ENCODE measurements at regions not wholly inside any gene's neighbourhood (a gene's known extent, or its start where the extent isn't known, plus 50 kb on each side); places are given as distances from the start of the nearest gene placed in this dataset.

GRCh38 chr1:10935724-10936123 lies 76.7 kb upstream of the TARDBP start:
- no peak for DNase-seq (ENCODE audit: low spot score)
- H3K27ac Mint-ChIP-seq (ENCODE audit: unreplicated experiment) = no peak overlapping the region
- H3K4me3 Mint-ChIP-seq (ENCODE audit: unreplicated experiment) = no peak overlapping the region
- H3K4me1 Mint-ChIP-seq (ENCODE audit: unreplicated experiment) = no peaks in the 10 kb centered on the region
- H3K36me3 Mint-ChIP-seq (ENCODE audit: low read depth, unreplicated experiment) = no peaks in the 10 kb centered on the region
- TF ChIP-seq, protein P1, sequence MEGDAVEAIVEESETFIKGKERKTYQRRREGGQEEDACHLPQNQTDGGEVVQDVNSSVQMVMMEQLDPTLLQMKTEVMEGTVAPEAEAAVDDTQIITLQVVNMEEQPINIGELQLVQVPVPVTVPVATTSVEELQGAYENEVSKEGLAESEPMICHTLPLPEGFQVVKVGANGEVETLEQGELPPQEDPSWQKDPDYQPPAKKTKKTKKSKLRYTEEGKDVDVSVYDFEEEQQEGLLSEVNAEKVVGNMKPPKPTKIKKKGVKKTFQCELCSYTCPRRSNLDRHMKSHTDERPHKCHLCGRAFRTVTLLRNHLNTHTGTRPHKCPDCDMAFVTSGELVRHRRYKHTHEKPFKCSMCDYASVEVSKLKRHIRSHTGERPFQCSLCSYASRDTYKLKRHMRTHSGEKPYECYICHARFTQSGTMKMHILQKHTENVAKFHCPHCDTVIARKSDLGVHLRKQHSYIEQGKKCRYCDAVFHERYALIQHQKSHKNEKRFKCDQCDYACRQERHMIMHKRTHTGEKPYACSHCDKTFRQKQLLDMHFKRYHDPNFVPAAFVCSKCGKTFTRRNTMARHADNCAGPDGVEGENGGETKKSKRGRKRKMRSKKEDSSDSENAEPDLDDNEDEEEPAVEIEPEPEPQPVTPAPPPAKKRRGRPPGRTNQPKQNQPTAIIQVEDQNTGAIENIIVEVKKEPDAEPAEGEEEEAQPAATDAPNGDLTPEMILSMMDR (IDR thresholded peaks at IDR 0.05; ENCODE audit: unreplicated experiment) = no peak
- H3K27me3 Mint-ChIP-seq (ENCODE audit: unreplicated experiment) = peaks cover 3% of the 10 kb centered on the region
- H3K9me3 Mint-ChIP-seq (ENCODE audit: unreplicated experiment) = no peaks in the 10 kb centered on the region

GRCh38 chr1:10936998-10937901 lies 75.2 kb upstream of the TARDBP start:
- TF ChIP-seq, protein P1 (IDR thresholded peaks at IDR 0.05; ENCODE audit: unreplicated experiment) = no peak
- H3K27me3 Mint-ChIP-seq (ENCODE audit: unreplicated experiment) = peaks cover 3% of the 10 kb centered on the region
- no peak overlapping the region for H3K4me3 Mint-ChIP-seq (ENCODE audit: unreplicated experiment)
- no peak overlapping the region for H3K27ac Mint-ChIP-seq (ENCODE audit: unreplicated experiment)
- no peaks in the 10 kb centered on the region for H3K4me1 Mint-ChIP-seq (ENCODE audit: unreplicated experiment)
- no peak for DNase-seq (ENCODE audit: low spot score)
- no peaks in the 10 kb centered on the region for H3K36me3 Mint-ChIP-seq (ENCODE audit: low read depth, unreplicated experiment)
- H3K9me3 Mint-ChIP-seq (ENCODE audit: unreplicated experiment) = no peaks in the 10 kb centered on the region

DNA sequence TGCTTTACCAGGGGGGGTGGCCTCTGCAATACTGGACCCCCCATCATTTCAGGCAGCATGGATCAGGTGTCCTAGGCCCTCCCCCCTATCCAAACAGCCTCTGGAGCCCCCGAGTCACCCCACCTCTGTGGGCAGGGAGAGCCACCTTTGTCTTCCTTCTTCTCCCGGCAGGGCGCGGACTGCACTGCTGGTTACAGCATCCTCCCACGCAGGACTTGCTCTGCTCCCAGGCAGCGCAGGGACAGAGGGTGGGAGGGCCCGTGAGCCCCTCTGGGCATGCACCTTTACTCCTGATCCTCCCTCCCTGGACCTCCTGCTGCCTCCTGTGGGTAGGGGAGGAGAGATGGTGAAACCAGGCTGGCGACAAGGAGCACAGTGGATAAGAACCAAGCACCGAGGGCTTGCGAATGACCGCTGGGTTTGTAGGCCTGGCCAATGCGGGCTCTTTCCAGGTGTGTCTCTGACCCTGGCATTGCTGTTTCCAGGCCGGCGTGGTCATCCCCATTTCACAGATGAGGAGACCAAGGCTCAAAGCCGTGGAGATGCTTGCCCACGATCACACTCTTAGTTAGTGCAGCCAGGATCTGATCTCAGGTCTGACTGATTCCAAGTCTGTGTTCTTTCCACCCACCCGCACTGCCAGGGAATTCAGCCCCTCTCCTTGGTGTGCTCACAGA lies 73.6 kb upstream of the TARDBP start:
- no peak for DNase-seq (ENCODE audit: low spot score)
- no peaks in the 10 kb centered on the region for H3K9me3 Mint-ChIP-seq (ENCODE audit: unreplicated experiment)
- peaks cover 3% of the 10 kb centered on the region for H3K27me3 Mint-ChIP-seq (ENCODE audit: unreplicated experiment)
- H3K4me3 Mint-ChIP-seq (ENCODE audit: unreplicated experiment) = no peak overlapping the region
- TF ChIP-seq, protein P1 (IDR thresholded peaks at IDR 0.05; ENCODE audit: unreplicated experiment) = no peak
- H3K27ac Mint-ChIP-seq (ENCODE audit: unreplicated experiment) = no peak overlapping the region
- no peaks in the 10 kb centered on the region for H3K4me1 Mint-ChIP-seq (ENCODE audit: unreplicated experiment)
- no peaks in the 10 kb centered on the region for H3K36me3 Mint-ChIP-seq (ENCODE audit: low read depth, unreplicated experiment)

DNA sequence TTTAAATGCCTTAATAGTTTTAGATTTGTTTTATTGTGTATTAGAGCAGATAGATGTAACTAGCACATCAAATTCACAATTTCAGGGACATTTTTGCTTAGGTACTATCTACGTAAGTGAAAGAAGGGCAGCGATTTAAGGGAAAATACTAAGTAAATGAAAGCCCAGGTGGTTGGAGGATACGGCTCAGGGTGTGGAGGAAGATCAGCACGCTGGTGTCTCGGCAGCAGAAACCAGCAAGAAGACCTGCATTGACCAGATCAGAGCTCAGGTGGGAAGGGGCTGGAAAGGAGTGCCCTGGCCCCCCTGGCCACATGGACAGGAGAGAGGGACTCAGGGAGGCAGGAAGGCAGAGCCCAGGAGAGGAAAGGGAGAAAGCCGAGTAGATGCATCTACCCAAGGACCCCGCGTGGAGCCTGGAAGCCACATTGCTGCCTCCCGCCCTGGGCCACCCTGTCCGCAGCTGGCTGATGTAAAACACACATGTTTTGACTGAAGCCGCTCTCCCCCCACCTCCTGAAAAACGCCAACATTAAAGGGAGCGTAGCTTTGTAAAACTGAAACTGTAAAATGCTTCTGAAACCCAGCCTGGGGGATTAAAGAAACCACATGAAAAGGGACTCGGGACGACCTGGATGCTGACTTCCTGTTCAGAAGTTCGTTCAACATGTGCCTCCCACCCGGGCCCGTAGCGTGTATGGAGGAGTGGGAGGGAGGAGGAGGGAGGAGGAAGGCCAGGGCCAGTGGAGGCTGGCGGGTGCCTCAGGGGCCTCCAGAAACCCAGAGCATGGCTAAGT lies 72.6 kb upstream of the TARDBP start:
- no peaks in the 10 kb centered on the region for H3K36me3 Mint-ChIP-seq (ENCODE audit: low read depth, unreplicated experiment)
- TF ChIP-seq, protein P1 (IDR thresholded peaks at IDR 0.05; ENCODE audit: unreplicated experiment) = no peak
- no peaks in the 10 kb centered on the region for H3K9me3 Mint-ChIP-seq (ENCODE audit: unreplicated experiment)
- H3K27ac Mint-ChIP-seq (ENCODE audit: unreplicated experiment) = no peak overlapping the region
- no peak for DNase-seq (ENCODE audit: low spot score)
- H3K4me3 Mint-ChIP-seq (ENCODE audit: unreplicated experiment) = no peak overlapping the region
- H3K27me3 Mint-ChIP-seq (ENCODE audit: unreplicated experiment) = peaks cover 6% of the 10 kb centered on the region
- no peaks in the 10 kb centered on the region for H3K4me1 Mint-ChIP-seq (ENCODE audit: unreplicated experiment)

All from endothelial cell (in vitro differentiated cells).